HL-60 (cell line): ENCODE measurements at regions not wholly inside any gene's neighbourhood (a gene's known extent, or its start where the extent isn't known, plus 50 kb on each side); places are given as distances from the start of the nearest gene placed in this dataset.

Source experiments
- CTCF ChIP-seq: IDR thresholded peaks from one replicate; pipeline ENCODE4 v1.5.1; 2011; ENCODE audit warnings: low read length, control low read depth, inconsistent platforms; ENCODE audit not compliant: insufficient read depth
- GABPA ChIP-seq: IDR thresholded peaks from 2 replicates; pipeline ENCODE4 v1.6.1; 2012; ENCODE audit warnings: low read depth
- POLR2AphosphoS5 ChIP-seq: IDR thresholded peaks from 2 replicates; pipeline ENCODE4 v1.6.1; 2012; ENCODE audit warnings: low read depth
- REST ChIP-seq: IDR thresholded peaks from 2 replicates; pipeline ENCODE4 v1.6.1; 2012; ENCODE audit warnings: low read depth; ENCODE audit not compliant: insufficient replicate concordance

GRCh38 chr4:124401606-124402005 lies 310.9 kb downstream of the ANKRD50 start:
- TF ChIP-seq POLR2AphosphoS5: no peak
- no peak for TF ChIP-seq CTCF
- no peak for TF ChIP-seq REST
- TF ChIP-seq GABPA: no peak
